Renal cortex interstitium (tissue), 11 donors: ENCODE measurements at regions not wholly inside any gene's neighbourhood (a gene's known extent, or its start where the extent isn't known, plus 50 kb on each side); places are given as distances from the start of the nearest gene placed in this dataset.

Source experiments
- DNase-seq, 11 donors: peaks; one replicate each; pipeline ENCODE4 v3.0.0-alpha.2; 2013; ENCODE audit warnings: low read depth in 9 of 11, low spot score in 4 of 11; ENCODE audit errors: extremely low read depth in 1 of 11

GRCh38 chr15:62756326-62756994 is 286.1 kb upstream of the TPM1 start:
- DNase-seq = no peak

- no peak for DNase-seq
Observed at GRCh38 chr15:62756995-62757360, 285.6 kb upstream of the TPM1 start.

GRCh38 chr15:62757535-62757934 is 285.0 kb upstream of the TPM1 start:
- DNase-seq = no peak

GRCh38 chr15:62758126-62758951 is 284.2 kb upstream of the TPM1 start:
- no peak for DNase-seq

- DNase-seq = no peak
Observed at GRCh38 chr15:62758952-62759349, 283.6 kb upstream of the TPM1 start.

GRCh38 chr15:62760538-62760937 is 282.0 kb upstream of the TPM1 start:
- DNase-seq = no peak

- DNase-seq = no peak
Observed at GRCh38 chr15:62765916-62766315, 276.6 kb upstream of the TPM1 start.

GRCh38 chr15:62766599-62766998 is 275.9 kb upstream of the TPM1 start:
- DNase-seq = no peak

- no peak for DNase-seq
Observed at GRCh38 chr15:62769604-62770003, 272.9 kb upstream of the TPM1 start.

GRCh38 chr15:62770111-62770660 is 272.4 kb upstream of the TPM1 start:
- no peak for DNase-seq

- DNase-seq = no peak
Observed at GRCh38 chr15:62770752-62771151, 271.8 kb upstream of the TPM1 start.

GRCh38 chr15:62771234-62771633 is 271.3 kb upstream of the TPM1 start:
- DNase-seq = no peak

GRCh38 chr15:62773369-62774165 is 269.0 kb upstream of the TPM1 start:
- no peak for DNase-seq

- DNase-seq = no peak
Observed at GRCh38 chr15:62775932-62776331, 266.6 kb upstream of the TPM1 start.

- DNase-seq = no peak
Observed at GRCh38 chr15:62777671-62778070, 264.9 kb upstream of the TPM1 start.

- no peak for DNase-seq
Observed at GRCh38 chr15:62779036-62779770, 263.3 kb upstream of the TPM1 start.

GRCh38 chr15:62779899-62780298 is 262.6 kb upstream of the TPM1 start:
- DNase-seq = no peak

- no peak for DNase-seq
Observed at GRCh38 chr15:62781081-62781497, 261.5 kb upstream of the TPM1 start.
